GM23248 (cell line): ENCODE measurements at regions not wholly inside any gene's neighbourhood (a gene's known extent, or its start where the extent isn't known, plus 50 kb on each side); places are given as distances from the start of the nearest gene placed in this dataset.

Experiments
- EZH2 ChIP-seq: fragments of 200-600 bp; sonication (generic); IDR thresholded peaks from 2 replicates; pipeline ENCODE4 v1.6.1; 2018; ENCODE audit warnings: antibody characterized with exemption, mild to moderate bottlenecking; ENCODE audit not compliant: insufficient read depth, poor library complexity, severe bottlenecking
- EZH2phosphoT487 ChIP-seq: fragments of 200-600 bp; sonication (generic); IDR thresholded peaks from 2 replicates; pipeline ENCODE4 v1.6.1; 2018; ENCODE audit warnings: antibody characterized with exemption, moderate library complexity, mild to moderate bottlenecking, low read depth; ENCODE audit not compliant: insufficient read depth

DNA sequence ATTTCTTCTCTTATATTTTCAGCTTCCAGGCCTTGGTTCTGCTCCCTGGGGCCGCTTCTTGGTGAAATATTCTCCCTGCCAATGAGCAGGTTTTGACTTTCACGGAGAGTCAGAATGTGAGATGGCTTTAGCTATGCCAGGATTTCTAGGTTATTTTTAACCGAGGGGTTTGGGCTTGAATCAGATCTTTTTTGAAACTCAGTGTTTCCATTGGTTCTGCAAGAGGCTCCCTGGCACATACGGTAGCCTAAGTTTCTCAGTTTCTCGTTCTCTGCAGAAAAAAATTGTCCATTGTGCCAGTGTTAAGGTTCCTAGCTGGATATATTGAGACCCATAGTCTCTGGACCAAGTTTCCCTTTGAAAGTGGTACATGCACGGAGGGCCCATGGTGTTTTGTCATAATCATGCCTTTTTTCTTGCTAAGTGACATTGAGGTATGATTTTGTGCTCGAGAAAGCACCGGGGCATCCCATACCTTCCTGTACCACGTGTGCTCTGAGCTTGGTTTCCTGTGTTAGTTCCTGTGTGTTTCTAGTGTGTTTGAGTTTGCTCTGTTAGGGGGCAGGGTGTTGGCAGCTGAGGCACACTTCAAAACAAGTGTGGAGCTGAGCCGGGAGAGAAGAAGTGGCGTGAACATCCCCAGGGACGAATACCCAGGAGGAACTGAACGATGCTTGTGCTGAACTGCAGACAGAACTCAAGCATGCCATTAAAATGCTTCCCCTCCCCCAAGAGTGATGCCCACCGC, 127.2 kb downstream of the HS3ST3B1 start:
- TF ChIP-seq EZH2 (no peak), EZH2phosphoT487 (no peak)
